HEK293 (cell line): ENCODE measurements at regions not wholly inside any gene's neighbourhood (a gene's known extent, or its start where the extent isn't known, plus 50 kb on each side); places are given as distances from the start of the nearest gene placed in this dataset.

Experiments used
- BCL11B ChIP-seq: fragments of 450-650 bp; formaldehyde crosslinking; IDR thresholded peaks from 2 replicates; pipeline ENCODE4 v1.5.1; 2016; ENCODE audit warnings: low read depth, missing biosample characterization, missing genetic modification characterization
- CTCF ChIP-seq: fragments of 450-650 bp; formaldehyde crosslinking; IDR thresholded peaks from 2 replicates; pipeline ENCODE4 v1.5.1; 2016; ENCODE audit warnings: missing biosample characterization, missing genetic modification characterization
- GLIS1 ChIP-seq: fragments of 450-650 bp; formaldehyde crosslinking; IDR thresholded peaks from 2 replicates; pipeline ENCODE4 v1.5.1; 2016; ENCODE audit warnings: missing biosample characterization, missing genetic modification characterization
- WT1 ChIP-seq: fragments of 450-650 bp; formaldehyde crosslinking; IDR thresholded peaks from 2 replicates; pipeline ENCODE4 v1.5.1; 2016; ENCODE audit warnings: missing biosample characterization, missing genetic modification characterization
- ZNF23 ChIP-seq: fragments of 450-650 bp; formaldehyde crosslinking; IDR thresholded peaks from 2 replicates; pipeline ENCODE4 v1.5.1; 2016; ENCODE audit warnings: missing biosample characterization, missing genetic modification characterization, borderline replicate concordance
- ZNF561 ChIP-seq: fragments of 450-650 bp; IDR thresholded peaks from 2 replicates; pipeline ENCODE4 v1.5.1; 2018; ENCODE audit warnings: missing biosample characterization, missing genetic modification characterization, borderline replicate concordance
- ZNF624 ChIP-seq: fragments of 450-650 bp; formaldehyde crosslinking; IDR thresholded peaks from 2 replicates; pipeline ENCODE4 v1.5.1; 2017; ENCODE audit warnings: missing biosample characterization, missing genetic modification characterization
- ZNF654 ChIP-seq: fragments of 450-650 bp; formaldehyde crosslinking; IDR thresholded peaks from 2 replicates; pipeline ENCODE4 v1.5.1; 2016; ENCODE audit warnings: low read depth, missing biosample characterization, missing genetic modification characterization
- ZNF830 ChIP-seq: fragments of 450-650 bp; IDR thresholded peaks from 2 replicates; pipeline ENCODE4 v1.5.0; 2018; ENCODE audit warnings: missing biosample characterization, missing genetic modification characterization, low read depth, mild to moderate bottlenecking, moderate library complexity

- no peak for TF ChIP-seq ZNF830 (tag by site-specific recombination)
- TF ChIP-seq CTCF (tag by site-specific recombination): no peak
- TF ChIP-seq ZNF23 (tag by site-specific recombination): no peak
- TF ChIP-seq GLIS1 (tag by site-specific recombination): no peak
- no peak for TF ChIP-seq ZNF624
- no peak for TF ChIP-seq WT1 (tag by site-specific recombination)
- no peak for TF ChIP-seq BCL11B
- TF ChIP-seq ZNF561 (tag by site-specific recombination): no peak
- TF ChIP-seq ZNF654 (tag by site-specific recombination): no peak
Measured at GRCh38 chr11:13850231-13851005, 112.1 kb upstream of the SPON1 start.
